HG03457 (cell line): ENCODE measurements at regions not wholly inside any gene's neighbourhood (a gene's known extent, or its start where the extent isn't known, plus 50 kb on each side); places are given as distances from the start of the nearest gene placed in this dataset.

Experiments used
- ATAC-seq: cut with Tn5 transposase; IDR thresholded peaks from one replicate; pipeline ENCODE4 v1.9.1; 2021; ENCODE audit warnings: moderate number of reproducible peaks; ENCODE audit not compliant: unreplicated experiment

DNA sequence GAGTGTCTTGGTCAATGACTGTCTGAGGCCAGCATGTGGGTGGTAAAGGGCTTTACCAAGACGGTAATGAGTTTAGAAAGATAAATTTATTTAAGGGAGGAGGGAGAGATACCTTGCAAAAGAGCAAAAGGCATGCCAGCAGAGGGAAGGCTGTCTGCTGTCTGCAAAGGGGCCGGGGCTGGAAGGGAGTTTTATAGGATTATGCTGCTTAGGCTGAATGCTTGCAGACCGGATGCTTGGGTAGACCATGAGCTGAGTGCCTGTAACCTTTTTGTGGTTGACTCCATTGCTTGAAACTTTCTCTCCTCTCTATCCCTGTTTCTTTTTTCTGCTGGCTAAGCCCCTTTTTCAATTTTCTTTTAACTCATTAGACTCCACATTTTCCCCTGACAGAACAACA lies 1543.0 kb downstream of the OTOL1 start:
- no peak for ATAC-seq

GRCh38 chr3:163043074-163043473 lies 1546.5 kb downstream of the OTOL1 start:
- no peak for ATAC-seq

- no peak for ATAC-seq
These were observed 1549.3 kb downstream of the OTOL1 start for GRCh38 chr3:163045945-163046344.

- ATAC-seq = no peak
These were observed 1552.3 kb downstream of the OTOL1 start for GRCh38 chr3:163048881-163049280.

GRCh38 chr3:163056874-163057497 lies 1560.4 kb downstream of the OTOL1 start:
- ATAC-seq = no peak

DNA sequence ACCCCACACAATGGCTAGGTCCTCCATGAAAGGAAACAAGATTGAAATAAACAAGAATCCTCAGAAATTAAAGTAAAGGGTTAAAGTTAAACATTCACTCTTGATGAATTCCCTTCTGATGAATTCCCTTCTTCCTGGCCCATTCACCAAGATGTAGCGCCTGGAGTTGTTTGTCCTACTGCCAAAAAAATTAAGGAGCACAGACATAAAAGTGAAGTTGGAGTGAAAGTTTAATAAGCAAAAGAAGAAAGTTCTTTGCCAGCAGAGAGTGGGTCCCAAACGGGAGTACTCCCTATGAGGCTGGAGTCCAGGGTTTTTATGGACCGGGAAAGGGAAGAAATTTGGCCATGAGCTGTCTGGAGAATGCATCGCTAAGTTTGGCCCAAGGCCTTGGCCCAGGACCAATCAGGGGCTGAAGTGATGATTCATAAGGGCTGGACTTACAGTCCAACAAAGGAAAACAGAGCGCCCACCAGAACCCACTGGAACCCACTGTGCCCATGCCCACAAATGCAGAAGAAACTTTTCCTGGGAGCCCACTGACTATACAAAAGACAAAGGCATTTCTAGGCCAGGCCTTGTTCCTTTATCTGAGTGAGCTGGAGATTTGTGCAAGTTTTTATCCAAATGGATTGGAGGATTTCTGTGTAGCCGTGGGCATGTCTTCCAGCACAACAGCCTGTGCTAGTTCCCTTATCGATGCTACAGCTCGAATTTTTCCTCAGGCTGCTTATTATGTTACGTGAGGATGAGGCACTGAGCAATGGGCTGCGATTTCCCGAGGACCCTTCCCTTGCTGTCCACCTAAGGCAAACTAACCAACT lies 1561.6 kb downstream of the OTOL1 start:
- ATAC-seq = no peak

DNA sequence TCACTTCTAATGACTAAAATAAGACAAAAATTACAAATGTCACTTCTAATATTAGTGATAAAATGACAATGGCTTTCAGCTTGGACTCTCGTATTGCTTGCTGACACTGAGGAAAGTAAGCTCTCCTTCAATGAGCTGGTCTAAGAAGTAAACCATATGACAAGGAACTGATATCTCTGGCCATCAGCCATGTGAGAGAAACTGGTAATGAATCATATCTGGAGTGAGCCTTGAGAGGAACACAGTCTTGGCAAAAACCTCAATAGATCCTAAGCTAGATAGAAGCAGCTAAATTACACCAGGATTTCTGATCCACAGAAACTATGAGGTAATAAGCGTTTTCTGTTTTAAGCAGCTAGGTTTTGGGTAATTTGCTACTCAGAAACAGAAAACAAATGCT lies 1575.1 kb downstream of the OTOL1 start:
- ATAC-seq = no peak
